Fibroblast of gingiva (primary cell): ENCODE measurements at regions not wholly inside any gene's neighbourhood (a gene's known extent, or its start where the extent isn't known, plus 50 kb on each side); places are given as distances from the start of the nearest gene placed in this dataset.

Experiments used
- DNase-seq: peaks from one replicate; pipeline ENCODE4 v3.0.0-alpha.2; 2011; ENCODE audit warnings: low read depth

- DNase-seq = no peak
Measured at GRCh38 chr1:239601108-239601507, 214.7 kb downstream of the CHRM3 start.

DNA sequence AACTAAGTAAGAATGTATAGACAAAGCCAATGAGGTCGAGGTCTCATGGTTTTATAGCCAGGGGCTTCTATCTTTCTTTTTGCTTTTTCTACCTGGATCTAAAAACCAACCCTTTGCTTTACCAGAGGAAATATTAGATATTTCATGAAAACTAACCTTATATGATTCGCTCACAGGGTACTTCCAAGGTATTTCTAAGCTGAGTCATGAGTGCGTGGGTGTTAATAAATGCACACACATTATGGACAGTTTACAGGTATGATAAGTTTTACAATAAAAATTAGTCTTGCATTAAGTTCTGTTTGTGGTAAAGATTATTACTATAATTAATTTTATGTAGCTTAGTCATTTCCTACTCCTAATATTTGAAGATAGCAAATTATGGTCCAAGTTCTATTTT, 217.2 kb downstream of the CHRM3 start:
- no peak for DNase-seq

GRCh38 chr1:239606850-239607400, 220.6 kb downstream of the CHRM3 start:
- no peak for DNase-seq

DNA sequence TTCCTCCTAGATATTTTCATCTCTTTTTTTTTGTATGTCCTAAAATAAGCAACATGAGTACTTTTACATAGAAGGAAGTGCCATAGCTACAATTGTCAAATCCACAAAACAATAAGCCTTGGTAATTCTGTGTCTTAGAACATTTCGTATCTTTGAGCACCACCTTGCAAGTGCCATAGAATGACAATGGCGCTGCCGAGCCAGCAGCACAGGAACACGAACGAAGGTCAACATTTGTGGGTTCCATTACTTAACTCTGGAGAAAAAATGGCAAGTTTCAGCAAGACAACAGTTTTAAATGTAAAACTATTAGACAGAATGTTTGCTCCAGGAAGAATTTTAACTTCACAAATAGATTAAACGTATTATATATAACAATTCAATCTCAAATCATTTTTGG, 222.1 kb downstream of the CHRM3 start:
- no peak for DNase-seq

DNA sequence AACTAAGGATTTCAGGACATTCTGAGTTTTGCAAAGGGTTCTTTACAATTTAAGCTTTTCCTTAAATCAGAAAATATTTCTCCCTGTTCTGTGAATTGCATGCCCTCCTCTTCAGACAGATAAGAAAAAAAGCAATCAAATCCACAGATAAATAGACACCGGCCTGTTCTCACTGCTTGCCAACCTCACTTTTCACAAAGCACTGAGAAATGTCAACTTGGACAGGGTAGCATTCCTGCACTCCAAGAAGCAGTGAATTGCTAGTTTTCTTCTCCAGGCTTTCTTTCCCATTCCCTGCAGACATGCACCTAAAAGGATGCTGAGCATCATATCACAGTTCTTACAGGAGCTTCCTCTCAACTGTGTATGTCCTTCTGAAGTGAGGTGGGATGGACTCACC, 226.0 kb downstream of the CHRM3 start:
- DNase-seq = no peak

DNA sequence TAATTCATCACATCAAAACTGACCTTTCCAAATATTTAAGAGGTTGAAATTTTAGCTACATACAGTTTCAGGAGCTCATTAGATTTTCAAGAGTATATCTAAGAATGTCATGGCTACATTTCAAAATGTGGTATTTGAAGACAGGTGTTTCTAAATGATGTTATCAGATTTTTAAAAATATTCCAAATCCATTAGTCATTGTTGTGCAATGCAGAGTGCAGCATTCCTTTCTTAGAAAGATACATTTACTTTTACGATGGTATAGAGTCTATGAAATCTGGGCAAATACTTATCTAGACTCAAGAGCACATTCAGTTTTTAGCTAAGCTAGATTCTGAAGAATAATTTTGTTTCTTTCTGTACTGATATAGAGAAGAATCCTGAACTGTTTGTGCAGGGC, 230.3 kb downstream of the CHRM3 start:
- DNase-seq = no peak

- no peak for DNase-seq
Measured at GRCh38 chr1:239617259-239617658, 230.9 kb downstream of the CHRM3 start.

GRCh38 chr1:239617731-239618130, 231.4 kb downstream of the CHRM3 start:
- no peak for DNase-seq

DNA sequence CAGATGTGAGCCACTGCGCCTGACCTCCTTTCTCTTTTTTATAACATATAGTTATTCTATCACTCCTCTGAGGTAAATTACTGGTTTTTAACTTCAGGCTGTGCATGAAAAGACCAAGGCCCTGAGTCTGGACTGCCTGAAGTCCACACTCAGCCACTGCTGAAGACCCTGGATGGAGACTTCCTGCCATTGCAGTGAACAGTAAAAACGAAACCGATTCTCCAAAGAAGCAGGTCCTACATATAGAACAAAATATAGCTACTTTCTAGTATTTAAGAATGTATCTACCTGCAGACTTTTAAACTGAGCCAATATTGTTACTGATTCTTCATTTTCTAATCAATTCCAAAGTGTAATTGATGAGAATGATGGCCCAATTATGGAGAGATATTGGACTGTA, 232.8 kb downstream of the CHRM3 start:
- no peak for DNase-seq

DNA sequence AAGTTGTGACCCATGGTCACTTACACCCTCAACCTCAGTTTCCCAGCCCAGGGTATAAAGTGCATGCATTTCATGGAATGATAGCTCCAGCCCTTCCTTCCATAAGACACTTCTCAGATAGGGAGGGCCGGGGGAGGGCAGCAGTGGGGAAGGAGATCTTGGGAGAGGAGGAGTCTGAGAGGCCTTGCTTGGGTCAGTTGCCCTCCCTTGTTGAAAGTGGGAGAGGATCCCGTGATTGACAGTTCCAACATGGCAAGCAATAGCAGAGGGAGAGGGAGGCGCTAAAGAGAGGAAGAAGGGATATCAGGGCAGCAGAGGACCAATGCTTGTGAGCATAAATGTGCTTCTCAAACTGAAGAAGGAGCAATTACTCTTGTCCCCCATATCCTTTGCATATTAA, 244.4 kb downstream of the CHRM3 start:
- DNase-seq = no peak

- no peak for DNase-seq
Measured at GRCh38 chr1:239633432-239633831, 247.1 kb downstream of the CHRM3 start.

DNA sequence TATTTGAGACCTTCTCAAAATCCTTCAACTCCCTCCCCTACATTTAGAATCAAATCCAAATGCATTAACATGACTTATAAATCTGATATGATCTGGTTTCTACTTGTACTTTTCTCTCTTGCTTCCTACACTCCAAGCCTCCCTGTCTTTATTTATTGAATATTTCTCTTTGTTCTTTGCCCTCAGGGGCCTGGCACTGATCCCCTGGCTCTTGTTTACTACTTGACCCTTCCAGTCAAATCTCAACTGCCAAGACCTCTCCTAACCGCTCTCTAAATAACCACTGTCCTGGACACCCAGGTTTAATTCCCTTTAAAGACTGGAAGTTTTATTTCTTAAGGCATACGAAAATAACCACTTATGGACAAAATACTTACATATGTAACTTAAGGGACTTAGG, 248.9 kb downstream of the CHRM3 start:
- DNase-seq = no peak

DNA sequence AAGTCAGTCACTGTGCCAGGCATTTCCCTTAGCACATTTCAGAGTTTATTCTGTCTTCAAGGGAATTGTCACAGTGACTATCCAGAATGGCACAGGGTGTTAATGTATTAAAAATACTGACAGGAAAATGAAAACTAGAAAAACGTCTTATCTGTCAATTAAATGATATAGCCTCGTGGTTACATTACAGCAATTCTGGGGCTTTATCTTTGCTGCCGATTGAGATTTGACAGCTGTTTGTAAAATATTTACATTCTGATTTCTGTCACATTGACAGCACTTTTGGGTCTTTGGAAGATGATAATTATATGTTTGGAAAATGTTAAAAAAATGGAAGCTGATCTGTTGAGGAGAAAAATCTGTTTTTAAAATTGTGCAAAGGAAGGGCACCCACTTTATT, 250.0 kb downstream of the CHRM3 start:
- DNase-seq = no peak

DNA sequence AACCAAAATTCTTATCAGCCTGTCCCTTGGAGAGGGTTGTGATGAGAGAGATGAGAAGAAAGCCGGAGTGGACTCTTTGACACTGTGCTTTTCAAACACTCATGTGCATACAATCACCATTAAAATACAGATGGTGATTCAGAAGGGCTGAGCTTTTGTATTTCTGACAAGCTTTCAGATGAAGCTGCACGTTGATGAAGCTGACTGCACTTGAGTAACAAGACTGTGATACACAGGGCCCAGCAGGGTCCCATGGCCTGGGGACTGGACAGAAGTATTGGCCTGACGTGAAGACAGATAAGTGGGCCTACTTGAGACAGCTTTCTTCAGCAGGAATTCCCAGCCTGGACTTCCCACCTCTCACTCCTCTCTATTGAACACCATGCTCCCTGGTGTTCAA, 258.2 kb downstream of the CHRM3 start:
- DNase-seq = no peak

DNA sequence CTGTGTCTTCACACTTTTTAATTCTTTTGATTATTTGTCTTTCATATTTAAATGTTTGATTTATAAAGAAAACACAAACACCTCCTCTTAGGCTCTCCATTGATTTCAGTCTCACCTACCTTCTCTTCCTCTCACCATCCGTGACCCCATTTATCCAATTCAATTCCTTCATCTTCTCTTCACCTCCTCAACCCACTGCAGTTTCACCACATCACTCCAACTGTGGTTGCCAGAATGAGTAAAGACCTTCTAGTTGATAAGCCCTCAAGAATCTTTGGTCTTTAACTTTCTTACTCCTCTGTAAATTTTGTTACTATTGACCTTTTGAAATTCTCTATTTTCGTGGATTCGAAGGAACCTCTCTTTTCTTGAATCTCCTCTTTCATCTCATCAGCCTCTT, 260.7 kb downstream of the CHRM3 start:
- no peak for DNase-seq

- no peak for DNase-seq
Measured at GRCh38 chr1:239647964-239648632, 261.7 kb downstream of the CHRM3 start.

DNA sequence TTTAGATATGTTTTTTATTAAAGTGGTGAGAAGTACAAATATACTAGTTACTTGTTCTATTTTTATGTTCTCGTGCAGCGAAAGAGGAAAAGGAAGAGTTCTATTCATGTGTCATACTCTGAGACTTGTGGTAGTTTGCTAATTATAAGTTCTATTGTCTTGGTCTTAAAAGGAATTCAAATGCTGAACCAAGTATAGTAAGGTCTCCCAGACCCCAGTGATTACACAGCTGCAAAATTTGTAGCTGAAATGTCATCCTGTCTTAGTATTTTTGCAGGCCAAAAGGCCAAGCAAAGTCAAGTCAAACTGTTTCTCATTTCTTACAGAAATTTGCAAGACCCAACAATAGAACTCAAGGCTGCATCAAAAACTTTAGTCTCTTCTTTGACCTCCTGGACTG, 268.7 kb downstream of the CHRM3 start:
- DNase-seq = no peak

DNA sequence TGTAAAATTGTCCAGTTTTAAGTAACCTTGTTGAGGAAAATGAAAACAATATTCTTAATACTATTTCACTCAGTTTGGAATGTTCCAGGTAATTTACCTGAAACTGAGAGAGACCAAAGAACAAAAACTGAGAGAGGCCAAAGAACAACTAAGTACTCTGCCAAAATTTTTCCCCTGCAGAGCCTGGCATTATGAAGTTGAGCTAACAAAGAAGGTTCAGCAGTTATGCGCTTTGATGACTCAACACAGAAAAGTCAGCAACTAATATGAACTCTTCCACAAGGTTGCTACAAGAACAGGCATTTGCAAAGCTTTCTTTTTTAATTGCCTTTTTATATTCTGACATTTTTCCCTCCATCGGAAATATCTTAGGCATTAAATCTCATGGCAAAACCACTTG, 270.9 kb downstream of the CHRM3 start:
- no peak for DNase-seq

DNA sequence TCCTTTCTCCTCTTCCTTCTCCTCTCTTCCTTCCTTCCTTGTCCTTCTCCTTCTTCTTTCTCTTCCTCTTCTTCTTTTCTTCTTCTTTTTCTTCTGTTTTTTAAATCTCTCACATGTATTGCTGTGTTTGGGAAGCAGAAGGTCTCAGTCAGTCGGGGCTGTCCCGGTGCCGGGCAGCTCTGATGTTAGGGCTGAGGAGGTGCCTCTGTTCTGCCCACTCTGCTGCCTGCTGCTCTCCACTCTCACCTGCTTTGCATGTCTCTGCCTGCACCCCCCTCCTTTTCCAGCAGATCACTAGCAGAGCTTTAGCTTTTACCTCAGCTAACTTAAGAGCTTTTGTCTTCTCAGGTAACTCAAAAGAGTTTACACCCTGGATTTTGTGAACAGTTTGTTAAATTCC, 276.6 kb downstream of the CHRM3 start:
- no peak for DNase-seq

DNA sequence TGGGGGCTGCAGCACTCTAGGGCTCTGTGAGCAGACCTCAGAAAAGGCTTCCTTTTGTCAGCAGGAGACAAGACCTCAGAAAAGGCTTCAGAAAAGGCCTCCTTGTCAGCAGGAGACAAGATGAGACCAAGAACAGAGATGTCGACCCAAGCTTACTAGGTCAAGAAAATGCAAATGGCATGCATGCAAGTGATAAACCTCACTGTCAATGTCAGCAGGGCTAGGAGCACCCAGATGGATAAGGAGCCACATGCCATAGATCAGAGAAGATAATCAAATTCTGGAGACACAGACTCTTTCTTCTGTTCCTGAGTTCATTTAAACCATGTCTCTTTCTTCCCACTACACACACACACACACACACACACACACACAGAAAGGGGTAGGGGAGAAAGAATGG, 285.9 kb downstream of the CHRM3 start:
- no peak for DNase-seq

- no peak for DNase-seq
Measured at GRCh38 chr1:239675735-239676134, 289.4 kb downstream of the CHRM3 start.

DNA sequence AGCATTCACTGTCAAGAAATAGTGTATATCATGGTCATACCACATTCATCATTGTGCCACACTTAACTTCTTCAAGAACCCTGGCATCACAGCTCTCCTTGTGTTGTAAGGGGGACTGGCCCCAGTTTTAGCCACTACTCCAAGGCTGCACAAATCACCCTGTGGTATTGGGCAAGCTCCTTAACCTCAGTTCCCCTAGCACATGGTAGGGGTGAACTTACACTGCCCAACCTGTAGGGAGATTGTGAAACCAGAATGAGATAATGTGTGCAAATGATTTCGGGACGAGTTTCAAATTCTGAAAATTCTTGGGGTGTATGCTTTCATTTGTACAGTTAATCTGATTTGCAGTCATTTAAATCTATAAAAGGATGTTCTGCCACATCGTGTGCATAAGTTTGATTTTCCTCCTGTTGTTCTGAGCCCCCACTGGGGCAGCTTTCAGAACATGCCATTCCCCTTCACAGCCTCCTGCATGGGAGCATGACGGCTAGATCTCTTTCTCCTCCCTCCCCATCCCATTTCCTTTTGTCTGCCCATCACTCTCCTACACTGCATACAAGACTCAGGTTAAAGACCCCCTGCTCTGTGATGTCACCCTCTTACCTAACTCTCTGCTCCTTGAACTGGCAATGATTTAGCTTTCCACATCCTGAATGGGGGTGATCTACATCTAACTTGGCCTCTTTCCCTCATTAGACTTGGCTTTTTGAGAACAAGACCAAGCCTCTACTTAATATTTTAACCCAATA, 290.3 kb downstream of the CHRM3 start:
- DNase-seq = no peak

- no peak for DNase-seq
Measured at GRCh38 chr1:239677362-239677761, 291.0 kb downstream of the CHRM3 start.

DNA sequence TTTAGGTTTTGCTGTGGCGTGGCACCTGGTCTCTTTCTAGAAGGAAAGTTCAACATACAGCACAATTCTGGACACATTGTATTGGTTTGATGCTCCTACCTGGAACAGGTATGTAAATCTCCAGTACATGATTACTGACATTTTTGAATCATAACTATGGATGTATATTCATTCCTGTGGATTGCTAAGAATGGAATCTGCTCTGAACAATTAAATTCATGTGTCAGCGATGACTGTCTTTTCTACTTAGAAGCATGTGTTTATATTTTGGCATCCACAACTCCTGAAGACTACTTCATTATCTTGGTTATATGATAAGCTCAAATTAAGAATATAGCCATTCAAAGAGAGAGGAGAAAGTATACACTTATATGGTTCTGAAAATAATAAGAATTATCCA, 291.8 kb downstream of the CHRM3 start:
- no peak for DNase-seq
